DOHH2 (cell line): ENCODE measurements at regions not wholly inside any gene's neighbourhood (a gene's known extent, or its start where the extent isn't known, plus 50 kb on each side); places are given as distances from the start of the nearest gene placed in this dataset.

Experiments
- EZH2phosphoT487 ChIP-seq: fragments of 200-600 bp; sonication (generic); IDR thresholded peaks from 2 replicates; pipeline ENCODE4 v1.6.1; 2017; ENCODE audit warnings: borderline replicate concordance, mild to moderate bottlenecking, antibody characterized with exemption, low read length, moderate library complexity, mixed read lengths
- TF ChIP-seq, protein P1 (sequence below): fragments of 200-600 bp; sonication (generic); IDR thresholded peaks from one replicate; pipeline ENCODE4 v1.5.1; 2014; ENCODE audit warnings: antibody characterized with exemption, mild to moderate bottlenecking, low read depth, low read length; ENCODE audit not compliant: poor library complexity, severe bottlenecking

- TF ChIP-seq, protein P1, sequence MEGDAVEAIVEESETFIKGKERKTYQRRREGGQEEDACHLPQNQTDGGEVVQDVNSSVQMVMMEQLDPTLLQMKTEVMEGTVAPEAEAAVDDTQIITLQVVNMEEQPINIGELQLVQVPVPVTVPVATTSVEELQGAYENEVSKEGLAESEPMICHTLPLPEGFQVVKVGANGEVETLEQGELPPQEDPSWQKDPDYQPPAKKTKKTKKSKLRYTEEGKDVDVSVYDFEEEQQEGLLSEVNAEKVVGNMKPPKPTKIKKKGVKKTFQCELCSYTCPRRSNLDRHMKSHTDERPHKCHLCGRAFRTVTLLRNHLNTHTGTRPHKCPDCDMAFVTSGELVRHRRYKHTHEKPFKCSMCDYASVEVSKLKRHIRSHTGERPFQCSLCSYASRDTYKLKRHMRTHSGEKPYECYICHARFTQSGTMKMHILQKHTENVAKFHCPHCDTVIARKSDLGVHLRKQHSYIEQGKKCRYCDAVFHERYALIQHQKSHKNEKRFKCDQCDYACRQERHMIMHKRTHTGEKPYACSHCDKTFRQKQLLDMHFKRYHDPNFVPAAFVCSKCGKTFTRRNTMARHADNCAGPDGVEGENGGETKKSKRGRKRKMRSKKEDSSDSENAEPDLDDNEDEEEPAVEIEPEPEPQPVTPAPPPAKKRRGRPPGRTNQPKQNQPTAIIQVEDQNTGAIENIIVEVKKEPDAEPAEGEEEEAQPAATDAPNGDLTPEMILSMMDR = no peak
- no peak for TF ChIP-seq EZH2phosphoT487
Measured at GRCh38 chr1:208329300-208329699, 85.1 kb upstream of the PLXNA2 start.
